ENCODE measurements at regions not wholly inside any gene's neighbourhood (a gene's known extent, or its start where the extent isn't known, plus 50 kb on each side); places are given as distances from the start of the nearest gene placed in this dataset.

DNA sequence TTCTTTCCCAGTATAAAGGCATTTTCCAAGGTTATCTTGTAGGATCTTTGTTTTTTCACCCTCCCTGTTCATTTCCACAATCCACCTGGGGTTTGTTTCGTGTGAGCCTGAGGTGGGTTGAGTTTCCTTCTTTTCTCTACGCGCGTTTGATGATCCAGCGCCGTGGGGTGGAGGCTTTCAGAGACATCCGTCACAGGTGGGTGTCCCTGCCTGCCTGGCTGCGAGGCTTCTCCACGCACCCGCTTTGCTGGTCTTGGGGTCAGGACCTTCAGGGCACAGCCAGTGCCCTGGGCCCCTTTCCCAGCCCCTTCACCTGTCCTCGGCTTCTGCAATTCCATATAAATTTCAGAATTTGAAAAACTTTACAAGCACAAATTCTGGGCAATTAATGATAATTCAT lies 109.0 kb upstream of the ALKAL2 start:
- intact Hi-C loops (cut with DNase I), result no loop called here
- Histone ChIP-seq H3K36me3 (replicated peaks in 1 of 2) (no peaks in the 10 kb centered on the region), H3K27me3 (no peaks in the 10 kb centered on the region), H3K4me1 (replicated peaks in 1 of 2) (no peaks in the 10 kb centered on the region), H3K27ac (no peak overlapping the region), H3K4me3 (no peak overlapping the region), H3K9me3 (replicated peaks in 1 of 3) (no peaks in the 10 kb centered on the region)
- 85 to 91% (median 86%) methylated on average over 11 of the region's 11 CpGs for WGBS, 4 donors
- no peak for DNase-seq
- TF ChIP-seq POLR2A (IDR thresholded peaks at IDR 0.05), result no peak
- TF ChIP-seq, protein P1, sequence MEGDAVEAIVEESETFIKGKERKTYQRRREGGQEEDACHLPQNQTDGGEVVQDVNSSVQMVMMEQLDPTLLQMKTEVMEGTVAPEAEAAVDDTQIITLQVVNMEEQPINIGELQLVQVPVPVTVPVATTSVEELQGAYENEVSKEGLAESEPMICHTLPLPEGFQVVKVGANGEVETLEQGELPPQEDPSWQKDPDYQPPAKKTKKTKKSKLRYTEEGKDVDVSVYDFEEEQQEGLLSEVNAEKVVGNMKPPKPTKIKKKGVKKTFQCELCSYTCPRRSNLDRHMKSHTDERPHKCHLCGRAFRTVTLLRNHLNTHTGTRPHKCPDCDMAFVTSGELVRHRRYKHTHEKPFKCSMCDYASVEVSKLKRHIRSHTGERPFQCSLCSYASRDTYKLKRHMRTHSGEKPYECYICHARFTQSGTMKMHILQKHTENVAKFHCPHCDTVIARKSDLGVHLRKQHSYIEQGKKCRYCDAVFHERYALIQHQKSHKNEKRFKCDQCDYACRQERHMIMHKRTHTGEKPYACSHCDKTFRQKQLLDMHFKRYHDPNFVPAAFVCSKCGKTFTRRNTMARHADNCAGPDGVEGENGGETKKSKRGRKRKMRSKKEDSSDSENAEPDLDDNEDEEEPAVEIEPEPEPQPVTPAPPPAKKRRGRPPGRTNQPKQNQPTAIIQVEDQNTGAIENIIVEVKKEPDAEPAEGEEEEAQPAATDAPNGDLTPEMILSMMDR (IDR thresholded peaks at IDR 0.05), result no peak

DNA sequence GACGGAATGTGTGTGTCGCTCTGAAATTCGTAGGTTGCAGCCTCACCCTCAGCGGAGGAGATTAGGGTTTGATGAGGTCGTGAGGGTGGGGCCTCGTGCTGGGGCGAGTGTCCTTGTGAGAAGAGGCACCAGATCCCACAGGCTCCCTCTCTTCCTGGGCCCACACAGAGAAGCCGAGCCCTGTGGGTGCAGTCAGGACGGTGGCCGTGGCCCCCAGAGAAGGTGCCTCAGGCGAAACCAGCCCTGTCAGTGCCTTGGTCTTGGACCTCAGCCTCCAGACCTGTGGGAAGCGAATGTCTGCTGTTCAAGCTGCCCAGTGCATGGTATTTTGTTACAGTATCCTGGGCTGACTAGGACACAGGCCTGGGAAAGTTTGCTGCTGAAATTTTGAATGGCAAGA lies 108.0 kb upstream of the ALKAL2 start:
- WGBS, 4 donors, result 64 to 76% (median 75%) methylated on average over 7 to 12 of the region's 12 CpGs
- intact Hi-C loops (cut with DNase I), result no loop called here

DNA sequence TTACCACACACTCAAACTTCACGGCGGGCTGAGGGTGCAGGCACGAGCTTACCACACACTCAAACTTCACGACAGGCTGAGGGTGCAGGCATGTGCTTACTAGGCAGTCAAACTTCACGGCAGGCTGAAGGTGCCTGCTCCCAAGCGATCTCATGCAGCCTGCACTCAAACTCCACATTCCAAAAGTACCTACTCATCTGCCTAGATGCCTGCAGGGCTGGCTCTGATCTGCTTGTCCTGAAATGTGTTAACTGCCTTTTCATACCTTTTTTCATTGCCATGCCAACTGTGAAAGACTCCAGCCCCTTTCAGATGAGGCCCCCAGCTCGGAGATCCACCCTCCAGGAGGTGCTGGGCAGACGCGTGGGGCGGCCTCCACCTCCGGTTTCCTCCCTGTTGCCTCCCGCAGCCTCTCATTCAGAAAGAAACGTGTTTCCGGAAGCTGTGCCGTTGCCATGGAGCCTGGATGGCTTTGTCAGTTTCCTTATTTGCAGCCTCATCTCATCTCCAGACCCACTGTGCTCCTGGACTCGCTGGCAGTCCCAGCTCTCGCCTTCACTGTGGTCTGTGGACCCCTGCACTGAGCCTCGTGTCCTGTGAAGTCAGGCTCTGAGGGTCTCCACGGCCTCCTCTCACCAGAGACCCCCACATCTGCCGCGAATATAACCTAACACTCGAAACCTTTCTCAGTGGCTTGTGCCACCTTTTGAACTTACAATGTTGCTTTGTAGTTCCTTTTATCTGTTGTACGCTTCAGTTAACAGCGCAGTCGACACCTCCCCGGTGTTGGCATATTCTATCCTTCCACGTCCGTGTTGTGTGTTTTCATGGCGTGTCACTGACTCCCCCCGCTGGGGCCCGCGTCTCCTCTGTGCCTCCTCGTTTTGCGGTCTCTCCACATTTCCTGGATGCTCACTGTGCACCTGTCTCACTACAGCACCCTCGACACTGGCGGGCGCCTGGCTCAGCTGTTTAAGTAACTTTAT lies 106.1 kb upstream of the ALKAL2 start:
- no peaks in the 10 kb centered on the region for H3K9me3 ChIP-seq (replicated peaks in 1 of 3)
- no peak overlapping the region for H3K4me3 ChIP-seq
- no peaks in the 10 kb centered on the region for H3K4me1 ChIP-seq (replicated peaks in 1 of 2)
- no peaks in the 10 kb centered on the region for H3K27me3 ChIP-seq
- WGBS, 4 donors, result 63 to 70% (median 65%) methylated on average over 35 to 37 of the region's 37 CpGs
- intact Hi-C loops (cut with DNase I), result no loop called here
- H3K36me3 ChIP-seq (replicated peaks in 1 of 2), result no peaks in the 10 kb centered on the region
- DNase-seq, result no peak
- no peak overlapping the region for H3K27ac ChIP-seq
- TF ChIP-seq, protein P1 (IDR thresholded peaks at IDR 0.05), result no peak
- no peak for TF ChIP-seq POLR2A (IDR thresholded peaks at IDR 0.05)

More for the DNA sequence above, 108.0 kb upstream of the ALKAL2 start:
- H3K27ac ChIP-seq, result no peak overlapping the region
- H3K4me1 ChIP-seq (replicated peaks in 1 of 2), result no peaks in the 10 kb centered on the region
- H3K4me3 ChIP-seq, result no peak overlapping the region
- DNase-seq, result no peak
- H3K27me3 ChIP-seq, result no peaks in the 10 kb centered on the region
- no peaks in the 10 kb centered on the region for H3K36me3 ChIP-seq (replicated peaks in 1 of 2)
- TF ChIP-seq, protein P1 (IDR thresholded peaks at IDR 0.05), result no peak
- no peak for TF ChIP-seq POLR2A (IDR thresholded peaks at IDR 0.05)
- H3K9me3 ChIP-seq (replicated peaks in 1 of 3), result no peaks in the 10 kb centered on the region

DNA sequence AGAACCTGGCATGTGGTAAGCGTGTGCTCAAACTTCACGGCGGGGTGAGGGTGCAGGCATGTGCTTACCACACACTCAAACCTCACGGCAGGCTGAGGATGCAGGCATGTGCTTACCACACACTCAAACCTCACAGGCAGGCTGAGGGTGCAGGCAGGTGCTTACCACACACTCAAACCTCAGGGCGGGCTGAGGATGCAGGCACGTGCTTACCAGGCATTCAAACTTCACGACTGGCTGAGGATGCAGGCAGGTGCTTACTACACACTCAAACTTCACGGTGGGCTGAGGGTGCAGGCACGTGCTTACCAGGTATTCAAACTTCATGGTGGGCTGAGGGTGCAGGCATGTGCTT lies 105.0 kb upstream of the ALKAL2 start:
- no peak overlapping the region for H3K4me3 ChIP-seq
- H3K27me3 ChIP-seq, result no peaks in the 10 kb centered on the region
- H3K9me3 ChIP-seq (replicated peaks in 1 of 3), result no peaks in the 10 kb centered on the region
- no peak overlapping the region for H3K27ac ChIP-seq
- WGBS, 4 donors, result 71 to 82% (median 79%) methylated on average over 4 to 9 of the region's 9 CpGs
- no peak for DNase-seq
- H3K36me3 ChIP-seq (replicated peaks in 1 of 2), result no peaks in the 10 kb centered on the region
- TF ChIP-seq POLR2A (IDR thresholded peaks at IDR 0.05), result no peak
- TF ChIP-seq, protein P1 (IDR thresholded peaks at IDR 0.05), result no peak
- no peaks in the 10 kb centered on the region for H3K4me1 ChIP-seq (replicated peaks in 1 of 2)
- intact Hi-C loops (cut with DNase I), result no loop called here
